IPS-20b (cell line): ENCODE measurements at regions not wholly inside any gene's neighbourhood (a gene's known extent, or its start where the extent isn't known, plus 50 kb on each side); places are given as distances from the start of the nearest gene placed in this dataset.
"Not testable (repeated sequence)": the region's sequence is repeated elsewhere in the genome, so short reads cannot be mapped to it uniquely, and the experiment has no call there.

ENCODE experiments used
- H3K27ac ChIP-seq: one replicate; pipeline ENCODE4 v1.5.1; 2013; ENCODE audit warnings: low read length
- H3K27me3 ChIP-seq: 2 replicates; pipeline ENCODE4 v1.6.1; 2013; ENCODE audit warnings: mild to moderate bottlenecking, low read length, inconsistent platforms; ENCODE audit not compliant: insufficient read depth
- H3K36me3 ChIP-seq: 2 replicates; pipeline ENCODE4 v1.6.1; 2013; ENCODE audit warnings: low read depth, mild to moderate bottlenecking, inconsistent platforms, low read length, moderate library complexity; ENCODE audit not compliant: insufficient read depth
- H3K4me1 ChIP-seq: 2 replicates; pipeline ENCODE4 v1.6.1; 2013; ENCODE audit warnings: mild to moderate bottlenecking, control low read depth, inconsistent platforms, low read length, moderate library complexity; ENCODE audit not compliant: insufficient read depth
- H3K4me3 ChIP-seq: 2 replicates; pipeline ENCODE4 v1.5.1; 2013; ENCODE audit warnings: mild to moderate bottlenecking, low read length, inconsistent platforms
- H3K9ac ChIP-seq: 2 replicates; pipeline ENCODE4 v1.6.1; 2013; ENCODE audit warnings: low read depth, mild to moderate bottlenecking, inconsistent platforms, low read length, moderate library complexity
- H3K9me3 ChIP-seq: 2 replicates; pipeline ENCODE4 v1.6.1; 2013; ENCODE audit warnings: mild to moderate bottlenecking, low read depth, low read length, inconsistent platforms; ENCODE audit not compliant: insufficient read depth

DNA sequence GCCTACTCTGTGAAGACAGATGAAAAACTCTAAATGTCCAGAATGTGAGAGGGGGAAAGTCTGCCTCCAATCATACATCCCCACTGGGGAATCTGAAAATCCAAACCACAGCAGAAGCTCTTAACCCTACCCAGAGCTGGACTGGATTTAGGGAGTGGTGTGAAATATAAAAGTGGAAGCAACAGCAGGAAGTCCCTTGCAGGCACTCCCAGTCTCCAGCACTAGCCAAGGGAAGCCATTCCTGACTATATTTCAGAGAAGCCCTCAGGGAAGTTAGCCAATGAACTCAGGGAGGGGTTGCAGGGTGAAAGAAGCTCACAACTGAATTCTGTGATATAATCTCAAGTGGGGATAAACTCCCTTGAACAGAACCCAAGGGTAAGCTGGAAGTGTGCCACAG, 51.5 kb downstream of the CRPPA start:
- no peak overlapping the region for H3K4me3 ChIP-seq
- H3K4me1 ChIP-seq, result no peaks in the 10 kb centered on the region
- H3K27ac ChIP-seq, result no peak overlapping the region
- H3K27me3 ChIP-seq, result no peaks in the 10 kb centered on the region
- H3K36me3 ChIP-seq, result no peaks in the 10 kb centered on the region
- no peaks in the 10 kb centered on the region for H3K9me3 ChIP-seq
- H3K9ac ChIP-seq, result no peak overlapping the region

DNA sequence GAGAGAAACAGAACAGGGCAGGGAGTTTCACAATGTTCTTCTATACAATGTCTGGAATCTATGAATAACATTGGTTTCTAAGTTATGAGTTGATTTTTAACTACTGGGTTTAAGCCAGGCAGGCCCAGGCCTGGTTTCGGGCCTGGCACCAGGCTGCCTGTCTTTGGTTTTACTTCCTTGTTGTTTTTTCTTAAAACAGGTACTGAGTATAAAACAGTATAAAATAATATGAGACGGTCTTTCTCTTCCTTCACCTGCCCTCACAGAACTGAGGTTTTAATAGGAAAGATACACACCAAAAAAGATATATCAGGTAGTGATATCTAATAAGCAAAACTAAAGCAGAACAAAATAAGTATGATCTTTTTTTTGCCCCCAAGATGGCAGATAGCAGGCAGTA, 52.0 kb downstream of the CRPPA start:
- not testable (repeated sequence) for H3K9me3 ChIP-seq, H3K36me3 ChIP-seq

DNA sequence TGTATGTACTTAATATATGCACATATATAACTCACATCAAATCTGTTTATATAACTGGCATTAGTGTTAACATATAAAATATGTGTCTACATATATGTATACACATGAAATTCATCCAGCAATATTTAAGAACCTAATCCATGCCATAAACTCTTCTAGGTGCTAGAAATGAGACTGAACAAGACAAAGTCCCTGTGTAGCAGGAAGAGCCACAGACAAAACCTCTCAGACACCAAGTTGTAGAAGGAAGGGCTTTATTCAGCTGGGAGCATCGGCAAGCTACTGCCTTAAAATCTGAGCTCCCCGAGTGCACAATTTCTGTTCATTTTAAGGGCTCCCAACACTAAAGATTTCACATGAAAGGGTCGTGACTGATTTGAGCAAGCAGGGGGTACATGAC, 52.5 kb downstream of the CRPPA start:
- H3K4me1 ChIP-seq, result no peaks in the 10 kb centered on the region
- no peak overlapping the region for H3K9ac ChIP-seq
- H3K27ac ChIP-seq, result no peak overlapping the region
- no peaks in the 10 kb centered on the region for H3K9me3 ChIP-seq
- H3K27me3 ChIP-seq, result no peaks in the 10 kb centered on the region
- no peak overlapping the region for H3K4me3 ChIP-seq
- no peaks in the 10 kb centered on the region for H3K36me3 ChIP-seq

More for the DNA sequence above, 52.0 kb downstream of the CRPPA start:
- not testable (repeated sequence) for H3K4me3 ChIP-seq, H3K4me1 ChIP-seq, H3K27ac ChIP-seq, H3K9ac ChIP-seq, H3K27me3 ChIP-seq

DNA sequence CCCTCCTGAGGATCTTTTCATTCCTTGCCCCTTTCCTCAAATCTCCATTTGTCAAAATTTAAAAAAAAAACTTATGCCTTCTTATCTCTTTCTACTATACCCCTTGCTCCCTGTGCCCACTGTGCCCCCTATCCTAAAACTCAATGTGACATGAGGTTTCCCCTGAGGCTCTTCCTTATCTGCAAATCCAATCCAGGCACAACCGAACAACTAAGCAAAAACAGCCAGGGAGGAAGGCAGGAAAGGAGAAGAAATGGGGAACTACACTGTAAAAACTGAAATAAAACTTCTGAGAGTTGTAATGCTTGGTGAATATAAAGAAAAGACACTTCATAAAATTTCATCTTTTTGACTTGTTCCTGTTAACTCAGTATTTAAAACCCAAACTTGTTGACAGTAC, 54.2 kb downstream of the CRPPA start:
- no peak overlapping the region for H3K9ac ChIP-seq
- H3K4me3 ChIP-seq, result no peak overlapping the region
- no peaks in the 10 kb centered on the region for H3K9me3 ChIP-seq
- H3K36me3 ChIP-seq, result no peaks in the 10 kb centered on the region
- H3K4me1 ChIP-seq, result no peaks in the 10 kb centered on the region
- H3K27me3 ChIP-seq, result no peaks in the 10 kb centered on the region
- H3K27ac ChIP-seq, result no peak overlapping the region

DNA sequence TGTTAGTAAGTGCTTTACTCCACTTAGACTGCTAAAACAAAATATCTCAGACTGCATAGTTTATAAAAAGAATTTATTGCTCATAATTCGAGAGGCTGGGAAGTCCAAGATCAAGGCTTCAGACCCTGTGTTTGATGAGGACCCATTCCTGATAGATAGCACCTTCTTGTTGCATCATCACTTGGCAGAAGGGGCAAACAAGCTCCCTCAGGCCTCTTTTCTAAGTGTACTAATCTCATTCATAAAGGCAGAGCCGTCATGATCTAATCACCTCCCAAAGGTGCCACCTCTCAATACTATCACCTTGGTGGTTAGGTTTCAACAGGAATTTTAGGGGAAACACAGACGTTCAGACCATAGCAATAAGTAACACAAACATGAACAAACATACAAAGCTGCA, 55.4 kb downstream of the CRPPA start:
- H3K27ac ChIP-seq, result no peak overlapping the region
- no peaks in the 10 kb centered on the region for H3K27me3 ChIP-seq
- H3K9ac ChIP-seq, result no peak overlapping the region
- H3K4me1 ChIP-seq, result no peaks in the 10 kb centered on the region
- no peak overlapping the region for H3K4me3 ChIP-seq
- H3K36me3 ChIP-seq, result no peaks in the 10 kb centered on the region
- no peaks in the 10 kb centered on the region for H3K9me3 ChIP-seq

GRCh38 chr7:16365177-16365576, 56.2 kb downstream of the CRPPA start:
- no peak overlapping the region for H3K4me3 ChIP-seq
- no peak overlapping the region for H3K27ac ChIP-seq
- H3K36me3 ChIP-seq, result no peaks in the 10 kb centered on the region

GRCh38 chr7:16359216-16359615, 62.1 kb downstream of the CRPPA start:
- no peaks in the 10 kb centered on the region for H3K9me3 ChIP-seq
- no peak overlapping the region for H3K27ac ChIP-seq
- no peaks in the 10 kb centered on the region for H3K27me3 ChIP-seq
- no peaks in the 10 kb centered on the region for H3K36me3 ChIP-seq
- no peak overlapping the region for H3K4me3 ChIP-seq
- no peak overlapping the region for H3K9ac ChIP-seq
- no peaks in the 10 kb centered on the region for H3K4me1 ChIP-seq

More at GRCh38 chr7:16365177-16365576, 56.2 kb downstream of the CRPPA start:
- H3K9ac ChIP-seq, result no peak overlapping the region
- no peaks in the 10 kb centered on the region for H3K4me1 ChIP-seq
- no peaks in the 10 kb centered on the region for H3K9me3 ChIP-seq
- H3K27me3 ChIP-seq, result no peaks in the 10 kb centered on the region

- no peaks in the 10 kb centered on the region for H3K36me3 ChIP-seq
- H3K4me1 ChIP-seq, result no peaks in the 10 kb centered on the region
- H3K9me3 ChIP-seq, result no peaks in the 10 kb centered on the region
- no peak overlapping the region for H3K4me3 ChIP-seq
- no peaks in the 10 kb centered on the region for H3K27me3 ChIP-seq
- H3K27ac ChIP-seq, result no peak overlapping the region
- H3K9ac ChIP-seq, result no peak overlapping the region
These were observed 63.4 kb downstream of the CRPPA start for GRCh38 chr7:16357921-16358320.

GRCh38 chr7:16357474-16357873, 63.9 kb downstream of the CRPPA start:
- Histone ChIP-seq H3K4me1 (no peaks in the 10 kb centered on the region), H3K27ac (no peak overlapping the region), H3K9me3 (no peaks in the 10 kb centered on the region), H3K4me3 (no peak overlapping the region), H3K36me3 (no peaks in the 10 kb centered on the region), H3K9ac (no peak overlapping the region), H3K27me3 (no peaks in the 10 kb centered on the region)

DNA sequence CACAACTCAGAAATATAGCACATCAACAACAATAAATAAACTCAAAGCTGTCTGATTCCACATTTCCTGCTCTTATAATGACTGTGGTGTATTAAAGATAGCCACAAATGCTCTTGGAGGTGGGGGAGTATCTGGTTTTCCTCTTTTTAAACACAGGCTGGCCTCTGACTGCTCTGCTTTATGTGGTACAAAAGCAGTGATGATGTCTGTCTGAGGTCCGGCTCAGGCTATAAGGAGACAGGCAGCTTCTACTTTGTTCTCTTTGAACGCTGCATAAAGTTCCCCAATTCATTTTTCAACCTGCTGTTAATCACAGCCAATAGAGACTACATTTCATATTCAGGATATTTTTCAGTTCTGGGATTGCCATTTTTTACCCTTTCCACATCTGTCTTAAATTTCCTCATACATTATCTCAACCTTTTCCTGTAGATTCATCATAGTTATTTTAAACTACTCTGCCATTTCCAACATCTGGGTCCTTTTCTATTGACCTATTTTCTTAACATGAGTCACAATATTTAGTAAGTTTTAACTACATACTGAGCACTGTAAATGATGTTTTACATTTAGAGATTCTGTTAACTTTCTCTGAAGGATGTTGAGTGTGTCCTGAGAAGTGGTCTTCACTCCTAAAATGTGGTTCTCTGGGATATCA, 64.9 kb downstream of the CRPPA start:
- H3K27me3 ChIP-seq, result no peaks in the 10 kb centered on the region
- no peaks in the 10 kb centered on the region for H3K4me1 ChIP-seq
- no peak overlapping the region for H3K9ac ChIP-seq
- H3K9me3 ChIP-seq, result no peaks in the 10 kb centered on the region
- no peak overlapping the region for H3K4me3 ChIP-seq
- no peak overlapping the region for H3K27ac ChIP-seq
- H3K36me3 ChIP-seq, result no peaks in the 10 kb centered on the region

DNA sequence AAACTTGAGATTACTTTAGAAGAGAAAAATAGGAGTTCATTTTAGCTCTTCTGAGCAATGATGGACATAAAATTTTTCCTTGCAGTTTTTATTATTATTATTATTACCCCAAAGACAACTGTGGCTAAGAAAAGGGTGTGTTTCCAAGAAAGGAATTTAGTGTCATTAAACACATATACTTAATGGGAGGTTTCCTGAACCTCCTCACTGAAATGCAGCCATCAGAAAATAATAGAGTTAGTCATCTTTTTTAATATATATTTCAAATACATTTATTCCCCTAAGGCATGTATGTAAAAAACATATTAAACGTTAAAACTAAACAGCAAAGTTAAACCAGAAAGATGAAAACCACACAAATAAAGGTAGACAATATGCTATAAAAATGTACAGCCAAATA, 66.8 kb downstream of the CRPPA start:
- no peak overlapping the region for H3K9ac ChIP-seq
- H3K9me3 ChIP-seq, result no peaks in the 10 kb centered on the region
- H3K27ac ChIP-seq, result no peak overlapping the region
- H3K36me3 ChIP-seq, result no peaks in the 10 kb centered on the region
- no peaks in the 10 kb centered on the region for H3K4me1 ChIP-seq
- no peaks in the 10 kb centered on the region for H3K27me3 ChIP-seq
- no peak overlapping the region for H3K4me3 ChIP-seq

GRCh38 chr7:16353226-16353625, 68.1 kb downstream of the CRPPA start:
- no peaks in the 10 kb centered on the region for H3K36me3 ChIP-seq
- no peak overlapping the region for H3K4me3 ChIP-seq

More at GRCh38 chr7:16353226-16353625, 68.1 kb downstream of the CRPPA start:
- Histone ChIP-seq H3K27ac (no peak overlapping the region), H3K4me1 (no peaks in the 10 kb centered on the region), H3K9ac (no peak overlapping the region), H3K27me3 (no peaks in the 10 kb centered on the region), H3K9me3 (no peaks in the 10 kb centered on the region)
